PFSK-1 (cell line): ENCODE measurements at regions not wholly inside any gene's neighbourhood (a gene's known extent, or its start where the extent isn't known, plus 50 kb on each side); places are given as distances from the start of the nearest gene placed in this dataset.

ENCODE experiments used
- FOXP2 ChIP-seq: optimal IDR thresholded peaks from 2 replicates; pipeline ENCODE3; 2011; ENCODE audit warnings: borderline replicate concordance, control low read depth, inconsistent platforms; ENCODE audit not compliant: insufficient read depth; ENCODE audit errors: extremely low read length, extremely low read depth
- POLR2AphosphoS5 ChIP-seq: IDR thresholded peaks from 2 replicates; pipeline ENCODE4 v1.6.1; 2012; ENCODE audit warnings: low read depth, mild to moderate bottlenecking, control low read depth, low read length, moderate library complexity
- REST ChIP-seq, 2 experiments: IDR thresholded peaks; 2 replicates each; pipeline versions ENCODE4 v1.6.1 to v1.8.0; 2011 to 2012; ENCODE audit warnings: low read depth in 2 of 2, low read length in 2 of 2, control low read depth in 1 of 2, inconsistent platforms in 1 of 2, mild to moderate bottlenecking in 1 of 2, moderate library complexity in 1 of 2; ENCODE audit not compliant: insufficient read depth in 1 of 2
- SIN3A ChIP-seq: IDR thresholded peaks from 2 replicates; pipeline ENCODE4 v1.6.1; 2012; ENCODE audit warnings: mild to moderate bottlenecking, low read length, moderate library complexity, borderline replicate concordance; ENCODE audit not compliant: insufficient read depth
- TAF1 ChIP-seq: IDR thresholded peaks from 2 replicates; pipeline ENCODE4 v1.6.1; 2012; ENCODE audit warnings: low read length, control low read depth, borderline replicate concordance; ENCODE audit not compliant: insufficient read depth

GRCh38 chr4:96894621-96895020 lies 1054.7 kb downstream of the PDHA2 start:
- TF ChIP-seq REST (IDR thresholded peaks at IDR 0.05; ENCODE audit: insufficient read depth in 1 of 2, low read depth in 2 of 2, low read length in 2 of 2) (no peak), SIN3A (no peak), POLR2AphosphoS5 (no peak), TAF1 (no peak), FOXP2 (no peak)
